ENCODE measurements at regions not wholly inside any gene's neighbourhood (a gene's known extent, or its start where the extent isn't known, plus 50 kb on each side); places are given as distances from the start of the nearest gene placed in this dataset.

- Mint-ChIP-seq H3K27ac (ENCODE audit: unreplicated experiment) (no peak overlapping the region), H3K4me3 (ENCODE audit: unreplicated experiment) (no peak overlapping the region), H3K36me3 (ENCODE audit: unreplicated experiment) (no peaks in the 10 kb centered on the region), H3K27me3 (ENCODE audit: unreplicated experiment) (peaks cover 29% of the 10 kb centered on the region), H3K9me3 (ENCODE audit: unreplicated experiment) (no peaks in the 10 kb centered on the region), H3K4me1 (ENCODE audit: unreplicated experiment) (no peaks in the 10 kb centered on the region)
- DNase-seq (ENCODE audit: extremely low spot score, unreplicated experiment) = no peak
- no peak for TF ChIP-seq CTCF (IDR thresholded peaks at IDR 0.05)
Measured at GRCh38 chr10:78532480-78533042, 498.9 kb downstream of the RPS24 start.

GRCh38 chr10:78533098-78533497 is 499.4 kb downstream of the RPS24 start:
- Mint-ChIP-seq H3K36me3 (ENCODE audit: unreplicated experiment) (no peaks in the 10 kb centered on the region), H3K4me1 (ENCODE audit: unreplicated experiment) (no peaks in the 10 kb centered on the region), H3K27ac (ENCODE audit: unreplicated experiment) (no peak overlapping the region), H3K27me3 (ENCODE audit: unreplicated experiment) (peaks cover 35% of the 10 kb centered on the region), H3K9me3 (ENCODE audit: unreplicated experiment) (no peaks in the 10 kb centered on the region), H3K4me3 (ENCODE audit: unreplicated experiment) (no peak overlapping the region)
- no peak for DNase-seq (ENCODE audit: extremely low spot score, unreplicated experiment)
- TF ChIP-seq CTCF (IDR thresholded peaks at IDR 0.05) = no peak

- TF ChIP-seq CTCF (IDR thresholded peaks at IDR 0.05) = no peak
- peaks cover 40% of the 10 kb centered on the region for H3K27me3 Mint-ChIP-seq (ENCODE audit: unreplicated experiment)
- H3K36me3 Mint-ChIP-seq (ENCODE audit: unreplicated experiment) = no peaks in the 10 kb centered on the region
- H3K9me3 Mint-ChIP-seq (ENCODE audit: unreplicated experiment) = no peaks in the 10 kb centered on the region
- no peak overlapping the region for H3K27ac Mint-ChIP-seq (ENCODE audit: unreplicated experiment)
- H3K4me1 Mint-ChIP-seq (ENCODE audit: unreplicated experiment) = no peaks in the 10 kb centered on the region
- DNase-seq (ENCODE audit: extremely low spot score, unreplicated experiment) = no peak
- H3K4me3 Mint-ChIP-seq (ENCODE audit: unreplicated experiment) = no peak overlapping the region
Measured at GRCh38 chr10:78533776-78534175, 500.1 kb downstream of the RPS24 start.

DNA sequence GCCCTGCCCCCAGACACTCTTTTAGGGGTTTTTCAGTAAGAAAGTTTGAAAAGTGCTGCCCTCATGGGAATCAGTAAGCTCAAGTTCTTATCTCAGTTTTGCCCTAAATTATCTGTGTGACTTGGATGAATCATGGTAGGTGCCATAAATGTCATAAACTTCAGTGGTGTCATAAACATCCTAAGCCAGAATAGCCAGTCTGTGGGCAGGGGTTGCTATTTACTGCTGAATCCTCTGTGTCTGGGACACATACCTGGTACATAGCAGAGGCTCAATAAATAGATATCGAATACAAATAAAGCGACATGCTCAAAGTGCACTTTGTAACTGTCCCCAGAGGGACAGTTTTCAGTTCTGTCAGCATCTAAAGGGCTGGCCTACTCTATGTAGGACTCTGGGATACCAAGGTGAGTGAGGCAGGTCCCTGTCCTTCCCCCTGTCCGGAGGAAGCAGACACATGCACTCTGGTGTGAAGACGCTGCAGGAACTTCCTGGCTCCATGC is 502.1 kb downstream of the RPS24 start:
- Mint-ChIP-seq H3K36me3 (ENCODE audit: unreplicated experiment) (no peaks in the 10 kb centered on the region), H3K4me3 (ENCODE audit: unreplicated experiment) (no peak overlapping the region), H3K4me1 (ENCODE audit: unreplicated experiment) (no peaks in the 10 kb centered on the region), H3K27me3 (ENCODE audit: unreplicated experiment) (peaks cover 57% of the 10 kb centered on the region), H3K9me3 (ENCODE audit: unreplicated experiment) (no peaks in the 10 kb centered on the region), H3K27ac (ENCODE audit: unreplicated experiment) (no peak overlapping the region)
- no peak for TF ChIP-seq CTCF (IDR thresholded peaks at IDR 0.05)
- no peak for DNase-seq (ENCODE audit: extremely low spot score, unreplicated experiment)

GRCh38 chr10:78537018-78537417 is 503.4 kb downstream of the RPS24 start:
- no peaks in the 10 kb centered on the region for H3K9me3 Mint-ChIP-seq (ENCODE audit: unreplicated experiment)
- H3K27me3 Mint-ChIP-seq (ENCODE audit: unreplicated experiment) = peaks cover 54% of the 10 kb centered on the region
- no peaks in the 10 kb centered on the region for H3K36me3 Mint-ChIP-seq (ENCODE audit: unreplicated experiment)
- H3K27ac Mint-ChIP-seq (ENCODE audit: unreplicated experiment) = no peak overlapping the region
- no peak for DNase-seq (ENCODE audit: extremely low spot score, unreplicated experiment)
- no peak overlapping the region for H3K4me3 Mint-ChIP-seq (ENCODE audit: unreplicated experiment)
- no peaks in the 10 kb centered on the region for H3K4me1 Mint-ChIP-seq (ENCODE audit: unreplicated experiment)
- no peak for TF ChIP-seq CTCF (IDR thresholded peaks at IDR 0.05)
